GM12878 (cell line): ENCODE measurements at regions not wholly inside any gene's neighbourhood (a gene's known extent, or its start where the extent isn't known, plus 50 kb on each side); places are given as distances from the start of the nearest gene placed in this dataset.

Experiments used
- ATAC-seq: fragments of 200-7000 bp; cut with Tn5 transposase; 3 replicates; pipeline ENCODE4 v1.9.1; 2020; ENCODE audit warnings: mild to moderate bottlenecking, moderate library complexity
- BruUV-seq: library from RNA; stranded (reverse); fragments of 400-500 nt; replicated peaks from 2 replicates; lab custom pipeline; 2021; lab: Mats Ljungman, UMichigan
- CTCF ChIA-PET: fragments of 300-600 bp; sonication (Branson Sonifier 250); formaldehyde crosslinking; extraction: SDS; loops from one replicate; lab custom pipeline; 2021; ENCODE audit warnings: inconsistent platforms; lab: Yijun Ruan, JAX
- POLR2A ChIA-PET: fragments of 350-600 bp; formaldehyde crosslinking; extraction: SDS; loops from one replicate; lab custom pipeline; 2021; ENCODE audit warnings: inconsistent platforms; lab: Charles Lee
- RAD21 ChIA-PET: fragments of 300-600 bp; sonication (Branson Sonifier 250); formaldehyde crosslinking; loops from one replicate; lab custom pipeline; 2023; ENCODE audit warnings: antibody characterized with exemption; ENCODE audit not compliant: unreplicated experiment; lab: Charles Lee
- SMC1A ChIA-PET: fragments of 300-600 bp; sonication (Branson Sonifier 250); formaldehyde crosslinking; loops from one replicate; lab custom pipeline; 2023; ENCODE audit not compliant: unreplicated experiment, uncharacterized antibody; lab: Charles Lee
- DNase-seq: peaks from one replicate; pipeline ENCODE4 v3.0.0-alpha.2; 2011; ENCODE audit warnings: low read depth, low spot score
- FAIRE-seq: peaks from 3 replicates; lab custom pipeline; 2011; peaks lifted over from hg19 to GRCh38; lab: Jason Lieb, UNC
- H2AFZ ChIP-seq: 2 replicates; pipeline ENCODE4 v1.6.0; 2011; ENCODE audit warnings: low read depth, low read length, control low read depth; ENCODE audit not compliant: control insufficient read depth
- H3K27ac ChIP-seq: 2 replicates; pipeline ENCODE4 v1.5.1; 2011; ENCODE audit warnings: control low read depth; ENCODE audit not compliant: control insufficient read depth, insufficient read depth
- H3K27me3 ChIP-seq, 2 experiments: replicated peaks in 1 of 2; 2 replicates each; pipeline versions ENCODE4 v1.6.0 to v1.6.1; 2011; ENCODE audit warnings: low read length in 1 of 2; ENCODE audit not compliant: control insufficient read depth in 2 of 2, insufficient read depth in 2 of 2
- H3K36me3 ChIP-seq, 2 experiments: 2 replicates each; pipeline ENCODE4 v1.5.1; 2011; ENCODE audit warnings: low read length in 1 of 2; ENCODE audit not compliant: control insufficient read depth in 2 of 2, insufficient read depth in 2 of 2
- H3K4me1 ChIP-seq: 2 replicates; pipeline ENCODE4 v1.6.1; 2011; ENCODE audit warnings: mild to moderate bottlenecking, low read length, moderate library complexity, mixed read lengths; ENCODE audit not compliant: control insufficient read depth, insufficient read depth
- H3K4me2 ChIP-seq: 2 replicates; pipeline ENCODE4 v1.6.0; 2011; ENCODE audit warnings: control low read depth; ENCODE audit not compliant: control insufficient read depth, insufficient read depth
- H3K4me3 ChIP-seq: fragments of 200-600 bp; sonication (generic); 2 replicates; pipeline ENCODE4 v1.5.1; 2016
- H3K79me2 ChIP-seq: 2 replicates; pipeline ENCODE4 v1.6.0; 2011; ENCODE audit warnings: low read length; ENCODE audit not compliant: control insufficient read depth, insufficient read depth
- H3K9ac ChIP-seq: 2 replicates; pipeline ENCODE4 v1.8.0; 2011; ENCODE audit warnings: low read length, control low read depth, mixed read lengths; ENCODE audit not compliant: control insufficient read depth, insufficient read depth
- H3K9me3 ChIP-seq: replicated peaks from 3 replicates; pipeline ENCODE4 v1.5.1; 2011; ENCODE audit warnings: mild to moderate bottlenecking, low read length; ENCODE audit not compliant: control insufficient read depth, insufficient read depth
- H4K20me1 ChIP-seq: 2 replicates; pipeline ENCODE4 v1.6.0; 2011; ENCODE audit not compliant: control insufficient read depth, insufficient read depth
- GATAD2B ChIP-seq: fragments of 450-650 bp; conservative IDR thresholded peaks from 2 replicates; pipeline ENCODE4 v1.6.1; 2017; ENCODE audit warnings: low read depth, mild to moderate bottlenecking, moderate library complexity
- KAT2A ChIP-seq: conservative IDR thresholded peaks from 2 replicates; pipeline ENCODE4 v1.6.1; 2011; ENCODE audit warnings: low read depth, low read length; ENCODE audit not compliant: control insufficient read depth
- PAX5 ChIP-seq: IDR thresholded peaks from 2 replicates; pipeline ENCODE4 v1.6.1; 2011; ENCODE audit warnings: low read depth, low read length, borderline replicate concordance
- RBBP5 ChIP-seq: fragments of 200-600 bp; sonication (generic); conservative IDR thresholded peaks from 2 replicates; pipeline ENCODE4 v1.6.1; 2016
- TCF3 ChIP-seq: IDR thresholded peaks from 2 replicates; pipeline ENCODE4 v1.6.1; 2012; ENCODE audit warnings: low read depth, mild to moderate bottlenecking, low read length, borderline replicate concordance; ENCODE audit not compliant: insufficient read depth
- WGBS: methylation state at CpG from one replicate; pipeline ENCODE4 v1.1.6; 2016; ENCODE audit warnings: low lambda C conversion rate; ENCODE audit not compliant: insufficient replicate concordance, insufficient coverage; ENCODE audit errors: missing lambda C conversion rate; 5-methylcytosine and 5-hydroxymethylcytosine counted together
- in situ Hi-C: fragments of 300-500 bp; cut with MboI; formaldehyde crosslinking; loops from 9 replicates; pipeline ENCODE4 v1.14.3; 2018; ENCODE audit warnings: mixed read lengths
- intact Hi-C: fragments of 100-400 bp; cut with micrococcal nuclease; formaldehyde crosslinking; loops from one replicate; pipeline ENCODE4 v1.14.2; 2022; ENCODE audit not compliant: unreplicated experiment
- TF ChIP-seq, protein P1 (sequence below): fragments of 450-650 bp; IDR thresholded peaks from 2 replicates; pipeline ENCODE4 v1.6.1; 2016; ENCODE audit warnings: mild to moderate bottlenecking
- TF ChIP-seq, protein P2 (sequence below): fragments of 450-650 bp; IDR thresholded peaks from 2 replicates; pipeline ENCODE4 v1.6.1; 2017; ENCODE audit warnings: low read depth, mild to moderate bottlenecking, moderate library complexity

DNA sequence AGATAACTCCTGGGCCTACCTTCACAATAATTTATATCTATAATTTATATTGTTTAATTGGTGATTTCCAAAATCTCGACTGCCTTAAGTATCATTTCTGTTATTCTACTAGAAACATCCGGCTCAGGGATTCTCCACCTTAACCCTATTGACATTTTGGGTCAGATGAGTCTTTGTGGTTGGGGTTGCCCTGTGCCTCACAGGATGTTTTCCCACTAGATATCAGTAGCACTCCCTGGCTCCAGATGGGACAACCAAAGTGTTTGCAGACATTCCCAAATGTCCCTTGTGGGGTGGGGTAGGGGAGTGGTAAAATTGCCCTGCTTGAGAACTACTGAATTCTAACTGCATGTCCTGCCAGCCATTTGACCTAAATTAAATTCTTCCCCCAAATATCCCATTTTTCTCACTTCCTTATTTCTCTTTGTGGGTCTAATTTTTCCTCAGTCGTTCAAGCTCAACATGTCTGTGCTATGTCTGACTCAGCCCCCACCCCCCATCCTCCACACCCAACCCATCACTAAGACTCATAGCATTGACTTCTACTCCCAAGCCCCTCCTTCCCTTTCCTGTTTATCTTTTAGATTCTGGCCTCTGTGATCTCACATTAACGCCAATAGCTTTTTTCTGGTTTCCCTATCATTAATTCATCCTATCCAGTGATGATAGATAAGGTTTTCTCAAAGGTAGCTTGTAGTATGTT is 545.1 kb downstream of the EFNB2 start:
- TF ChIP-seq GATAD2B (no peak), KAT2A (no peak), RBBP5 (no peak), TCF3 (no peak), PAX5 (no peak)
- TF ChIP-seq, protein P1, sequence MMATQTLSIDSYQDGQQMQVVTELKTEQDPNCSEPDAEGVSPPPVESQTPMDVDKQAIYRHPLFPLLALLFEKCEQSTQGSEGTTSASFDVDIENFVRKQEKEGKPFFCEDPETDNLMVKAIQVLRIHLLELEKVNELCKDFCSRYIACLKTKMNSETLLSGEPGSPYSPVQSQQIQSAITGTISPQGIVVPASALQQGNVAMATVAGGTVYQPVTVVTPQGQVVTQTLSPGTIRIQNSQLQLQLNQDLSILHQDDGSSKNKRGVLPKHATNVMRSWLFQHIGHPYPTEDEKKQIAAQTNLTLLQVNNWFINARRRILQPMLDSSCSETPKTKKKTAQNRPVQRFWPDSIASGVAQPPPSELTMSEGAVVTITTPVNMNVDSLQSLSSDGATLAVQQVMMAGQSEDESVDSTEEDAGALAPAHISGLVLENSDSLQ: no peak
- TF ChIP-seq, protein P2, sequence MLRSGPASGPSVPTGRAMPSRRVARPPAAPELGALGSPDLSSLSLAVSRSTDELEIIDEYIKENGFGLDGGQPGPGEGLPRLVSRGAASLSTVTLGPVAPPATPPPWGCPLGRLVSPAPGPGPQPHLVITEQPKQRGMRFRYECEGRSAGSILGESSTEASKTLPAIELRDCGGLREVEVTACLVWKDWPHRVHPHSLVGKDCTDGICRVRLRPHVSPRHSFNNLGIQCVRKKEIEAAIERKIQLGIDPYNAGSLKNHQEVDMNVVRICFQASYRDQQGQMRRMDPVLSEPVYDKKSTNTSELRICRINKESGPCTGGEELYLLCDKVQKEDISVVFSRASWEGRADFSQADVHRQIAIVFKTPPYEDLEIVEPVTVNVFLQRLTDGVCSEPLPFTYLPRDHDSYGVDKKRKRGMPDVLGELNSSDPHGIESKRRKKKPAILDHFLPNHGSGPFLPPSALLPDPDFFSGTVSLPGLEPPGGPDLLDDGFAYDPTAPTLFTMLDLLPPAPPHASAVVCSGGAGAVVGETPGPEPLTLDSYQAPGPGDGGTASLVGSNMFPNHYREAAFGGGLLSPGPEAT: no peak
- Histone ChIP-seq H3K9me3 (no peaks in the 10 kb centered on the region), H3K27me3 (no peaks in the 10 kb centered on the region), H3K79me2 (no peaks in the 10 kb centered on the region), H4K20me1 (no peaks in the 10 kb centered on the region), H2AFZ (no peak overlapping the region), H3K27ac (no peak overlapping the region), H3K4me1 (no peaks in the 10 kb centered on the region), H3K9ac (no peak overlapping the region), H3K4me3 (no peak overlapping the region), H3K4me2 (no peak overlapping the region), H3K36me3 (no peaks in the 10 kb centered on the region)
- WGBS: 17% methylated on average over 4 of the region's 4 CpGs
- BruUV-seq: no TSS peak
- intact Hi-C loops: no loop called here
- ChIA-PET SMC1A (no interaction called here), POLR2A (no interaction called here), RAD21 (no interaction called here), CTCF (interaction anchor here (1.0 to 1.2 kb wide), 2 partner anchors 18 to 788 kb away, joined by 3 to 4 read pairs; no protein-coding TSS in a partner anchor)
- DNase-seq (no peak), FAIRE-seq (no peak), ATAC-seq (no peak)
- in situ Hi-C loops: no loop called here
